B cell (primary cell): ENCODE measurements at regions not wholly inside any gene's neighbourhood (a gene's known extent, or its start where the extent isn't known, plus 50 kb on each side); places are given as distances from the start of the nearest gene placed in this dataset.

Experiments used
- CTCF ChIP-seq: fragments of 200-600 bp; IDR thresholded peaks from one replicate; pipeline ENCODE4 v1.8.0; 2022; ENCODE audit warnings: antibody characterized with exemption, mild to moderate bottlenecking
- EZH2 ChIP-seq: IDR thresholded peaks from 2 replicates; pipeline ENCODE4 v1.6.1; 2012; ENCODE audit warnings: borderline replicate concordance, low read depth, mild to moderate bottlenecking, moderate library complexity, low read length; ENCODE audit not compliant: insufficient read depth, poor library complexity, severe bottlenecking

GRCh38 chr12:78278706-78279190 lies 448.1 kb downstream of the NAV3 start:
- TF ChIP-seq CTCF (no peak), EZH2 (no peak)
